ENCODE measurements at regions not wholly inside any gene's neighbourhood (a gene's known extent, or its start where the extent isn't known, plus 50 kb on each side); places are given as distances from the start of the nearest gene placed in this dataset.
A peak's percentile ranks its signal among the peaks of the same experiment; 100 is the strongest.

GRCh38 chr10:60728056-60728455 lies 50.2 kb upstream of the CDK1 start:
- Mint-ChIP-seq H3K27me3 (no peaks in the 10 kb centered on the region), H3K4me3 (peak overlapping the region; percentile 81), H3K4me1 (ENCODE audit: low read depth) (peaks cover 94% of the 10 kb centered on the region), H3K9me3 (peaks cover 3% of the 10 kb centered on the region), H3K27ac (peak overlapping the region; percentile 99), H3K36me3 (ENCODE audit: low read depth) (peaks cover 27% of the 10 kb centered on the region)
- peak; percentile 68 for ATAC-seq (ENCODE audit: poor library complexity)
- Histone ChIP-seq H3K27me3 (ENCODE audit: control insufficient read depth in 1 of 2, insufficient read depth in 2 of 2, low read length in 2 of 2) (no peaks in the 10 kb centered on the region), H3K4me1 (ENCODE audit: insufficient read depth, low read length) (peaks cover 16% of the 10 kb centered on the region), H3K9me3 (ENCODE audit: control insufficient read depth in 1 of 2, insufficient read depth in 1 of 2, low read length in 2 of 2) (no peaks in the 10 kb centered on the region), H3K36me3 (ENCODE audit: insufficient read depth, low read length) (no peaks in the 10 kb centered on the region), H3K4me3 (ENCODE audit: low read length) (peak overlapping the region; percentile 44), H3K27ac (ENCODE audit: low read depth in 1 of 2, low read length in 2 of 2) (peak overlapping the region; percentile 60 to 65)
- no peak for TF ChIP-seq CTCF (IDR thresholded peaks at IDR 0.05)
- CTCF ChIA-PET, result no interaction called here
- DNase-seq, result peak in 6 of 14 experiments; percentile 8 to 90 (median 52)
- intact Hi-C loops (cut with DNase I, micrococcal nuclease), result loop anchor here in 1 of 2 experiments (2.0 kb wide), 1 partner anchor 15 kb away; no protein-coding TSS in a partner anchor
- POLR2A ChIA-PET, result interaction anchor here (1.7 to 2.2 kb wide), 5 partner anchors 14 to 78 kb away, joined by 5 to 11 read pairs (median 8); partner anchors contain the start of gene CDK1

GRCh38 chr10:60726257-60726656 lies 52.0 kb upstream of the CDK1 start:
- H3K4me1 Mint-ChIP-seq (ENCODE audit: low read depth), result peaks cover 94% of the 10 kb centered on the region
- H3K4me3 ChIP-seq (ENCODE audit: low read length), result no peak overlapping the region

GRCh38 chr10:60722623-60723022 lies 55.7 kb upstream of the CDK1 start:
- ChIA-PET CTCF (no interaction called here), POLR2A (no interaction called here)
- Mint-ChIP-seq H3K27me3 (no peaks in the 10 kb centered on the region), H3K27ac (peak overlapping the region; percentile 76), H3K4me1 (ENCODE audit: low read depth) (peaks cover 81% of the 10 kb centered on the region), H3K36me3 (ENCODE audit: low read depth) (peaks cover 17% of the 10 kb centered on the region), H3K4me3 (no peak overlapping the region), H3K9me3 (peaks cover 3% of the 10 kb centered on the region)
- no peak for TF ChIP-seq CTCF (IDR thresholded peaks at IDR 0.05)
- intact Hi-C loops (cut with DNase I, micrococcal nuclease), result no loop called here
- Histone ChIP-seq H3K27ac (ENCODE audit: low read depth in 1 of 2, low read length in 2 of 2) (no peak overlapping the region), H3K4me3 (ENCODE audit: low read length) (no peak overlapping the region), H3K36me3 (ENCODE audit: insufficient read depth, low read length) (no peaks in the 10 kb centered on the region), H3K4me1 (ENCODE audit: insufficient read depth, low read length) (peaks cover 9% of the 10 kb centered on the region), H3K27me3 (ENCODE audit: control insufficient read depth in 1 of 2, insufficient read depth in 2 of 2, low read length in 2 of 2) (no peaks in the 10 kb centered on the region), H3K9me3 (ENCODE audit: control insufficient read depth in 1 of 2, insufficient read depth in 1 of 2, low read length in 2 of 2) (no peaks in the 10 kb centered on the region)
- ATAC-seq (ENCODE audit: poor library complexity), result no peak
- DNase-seq, result no peak

More at GRCh38 chr10:60726257-60726656, 52.0 kb upstream of the CDK1 start:
- intact Hi-C loops (cut with DNase I, micrococcal nuclease), result no loop called here
- Mint-ChIP-seq H3K27ac (peak overlapping the region; percentile 99), H3K36me3 (ENCODE audit: low read depth) (peaks cover 13% of the 10 kb centered on the region), H3K27me3 (no peaks in the 10 kb centered on the region), H3K4me3 (peak overlapping the region; percentile 81), H3K9me3 (peaks cover 3% of the 10 kb centered on the region)
- CTCF ChIA-PET, result interaction anchor here (1.6 kb wide), 1 partner anchor 9 kb away, joined by 6 read pairs; no protein-coding TSS in a partner anchor
- Histone ChIP-seq H3K36me3 (ENCODE audit: insufficient read depth, low read length) (no peaks in the 10 kb centered on the region), H3K27ac (ENCODE audit: low read depth in 1 of 2, low read length in 2 of 2) (peak overlapping the region in 1 of 2 donors; percentile 15), H3K27me3 (ENCODE audit: control insufficient read depth in 1 of 2, insufficient read depth in 2 of 2, low read length in 2 of 2) (no peaks in the 10 kb centered on the region), H3K4me1 (ENCODE audit: insufficient read depth, low read length) (peaks cover 16% of the 10 kb centered on the region), H3K9me3 (ENCODE audit: control insufficient read depth in 1 of 2, insufficient read depth in 1 of 2, low read length in 2 of 2) (no peaks in the 10 kb centered on the region)
- ATAC-seq (ENCODE audit: poor library complexity), result no peak
- POLR2A ChIA-PET, result interaction anchor here (1.0 to 2.2 kb wide), 3 partner anchors 9 to 77 kb away, joined by 3 to 7 read pairs (median 5); no protein-coding TSS in a partner anchor
- peak in 1 of 14 experiments; percentile 10 for DNase-seq
- TF ChIP-seq CTCF (IDR thresholded peaks at IDR 0.05), result no peak
